ENCODE measurements at regions not wholly inside any gene's neighbourhood (a gene's known extent, or its start where the extent isn't known, plus 50 kb on each side); places are given as distances from the start of the nearest gene placed in this dataset.

DNA sequence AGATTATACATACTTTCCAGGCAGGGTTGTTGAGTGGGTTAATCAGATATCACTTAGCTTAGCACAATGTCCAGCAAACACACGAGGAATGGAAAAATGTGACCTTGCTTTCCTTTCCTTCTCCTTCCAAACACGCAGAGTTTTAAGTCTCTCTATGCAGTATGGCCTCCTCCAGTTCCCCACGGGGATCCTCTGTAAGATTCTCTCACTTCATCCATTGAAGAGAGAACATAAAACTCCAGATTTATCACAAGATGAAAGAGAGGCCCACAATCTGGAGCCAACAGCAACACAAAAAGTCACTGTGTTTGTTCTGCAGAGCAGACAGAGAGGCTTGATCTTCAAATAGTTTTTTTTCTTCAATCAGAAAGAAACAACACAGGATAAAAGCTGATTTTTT lies 336.8 kb upstream of the CLNK start:
- TF ChIP-seq, protein P1, sequence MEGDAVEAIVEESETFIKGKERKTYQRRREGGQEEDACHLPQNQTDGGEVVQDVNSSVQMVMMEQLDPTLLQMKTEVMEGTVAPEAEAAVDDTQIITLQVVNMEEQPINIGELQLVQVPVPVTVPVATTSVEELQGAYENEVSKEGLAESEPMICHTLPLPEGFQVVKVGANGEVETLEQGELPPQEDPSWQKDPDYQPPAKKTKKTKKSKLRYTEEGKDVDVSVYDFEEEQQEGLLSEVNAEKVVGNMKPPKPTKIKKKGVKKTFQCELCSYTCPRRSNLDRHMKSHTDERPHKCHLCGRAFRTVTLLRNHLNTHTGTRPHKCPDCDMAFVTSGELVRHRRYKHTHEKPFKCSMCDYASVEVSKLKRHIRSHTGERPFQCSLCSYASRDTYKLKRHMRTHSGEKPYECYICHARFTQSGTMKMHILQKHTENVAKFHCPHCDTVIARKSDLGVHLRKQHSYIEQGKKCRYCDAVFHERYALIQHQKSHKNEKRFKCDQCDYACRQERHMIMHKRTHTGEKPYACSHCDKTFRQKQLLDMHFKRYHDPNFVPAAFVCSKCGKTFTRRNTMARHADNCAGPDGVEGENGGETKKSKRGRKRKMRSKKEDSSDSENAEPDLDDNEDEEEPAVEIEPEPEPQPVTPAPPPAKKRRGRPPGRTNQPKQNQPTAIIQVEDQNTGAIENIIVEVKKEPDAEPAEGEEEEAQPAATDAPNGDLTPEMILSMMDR (IDR thresholded peaks at IDR 0.05), result no peak
- peaks cover 7% of the 10 kb centered on the region for H3K4me1 Mint-ChIP-seq
- no peaks in the 10 kb centered on the region for H3K27me3 Mint-ChIP-seq (ENCODE audit: low read depth, poor library complexity)
- no peak overlapping the region for H3K4me3 Mint-ChIP-seq
- no peaks in the 10 kb centered on the region for H3K9me3 Mint-ChIP-seq
- DNase-seq, result no peak
- H3K27ac Mint-ChIP-seq, result no peak overlapping the region
- no peaks in the 10 kb centered on the region for H3K36me3 Mint-ChIP-seq (ENCODE audit: low read depth)

DNA sequence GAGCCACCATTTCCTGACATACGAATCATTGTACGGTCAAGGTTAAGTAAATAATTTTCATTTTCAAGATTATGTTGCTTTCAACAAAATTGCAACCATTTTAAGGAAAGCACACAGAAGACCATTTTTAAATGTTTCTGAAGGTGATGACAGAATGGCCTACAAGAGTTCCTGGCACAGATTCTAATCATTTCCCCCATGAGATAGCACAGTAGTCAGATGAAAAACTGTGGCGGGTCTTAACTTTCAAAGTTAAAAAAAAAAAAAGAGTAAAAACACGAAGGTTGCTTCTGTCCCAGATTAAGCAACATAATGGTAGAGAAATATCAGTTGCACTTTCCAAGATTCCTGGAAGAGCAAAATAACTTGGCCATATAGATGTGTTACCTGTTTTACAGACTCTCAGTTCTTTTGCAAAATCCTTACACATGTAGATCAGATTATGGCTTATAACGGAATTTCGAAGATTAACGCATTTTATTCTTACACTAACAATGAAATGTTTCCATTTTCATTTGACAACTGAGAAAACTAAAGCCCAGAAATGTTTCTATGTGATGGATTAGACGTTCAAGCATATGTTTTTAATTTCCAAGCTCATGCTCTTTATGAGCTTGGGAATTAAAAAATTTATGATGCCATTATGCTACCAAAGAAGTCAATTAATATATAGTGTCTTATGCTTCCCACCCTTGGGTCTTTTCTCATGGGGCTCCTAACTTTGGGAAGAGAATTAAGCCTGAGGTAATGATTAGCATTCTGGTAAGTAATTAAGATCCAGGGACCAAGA lies 335.1 kb upstream of the CLNK start:
- H3K4me1 Mint-ChIP-seq, result peaks cover 7% of the 10 kb centered on the region
- H3K27me3 Mint-ChIP-seq (ENCODE audit: low read depth, poor library complexity), result peaks cover 3% of the 10 kb centered on the region
- no peak overlapping the region for H3K27ac Mint-ChIP-seq
- TF ChIP-seq, protein P1 (IDR thresholded peaks at IDR 0.05), result no peak
- H3K36me3 Mint-ChIP-seq (ENCODE audit: low read depth), result no peaks in the 10 kb centered on the region
- no peak overlapping the region for H3K4me3 Mint-ChIP-seq
- no peaks in the 10 kb centered on the region for H3K9me3 Mint-ChIP-seq
- DNase-seq, result no peak

DNA sequence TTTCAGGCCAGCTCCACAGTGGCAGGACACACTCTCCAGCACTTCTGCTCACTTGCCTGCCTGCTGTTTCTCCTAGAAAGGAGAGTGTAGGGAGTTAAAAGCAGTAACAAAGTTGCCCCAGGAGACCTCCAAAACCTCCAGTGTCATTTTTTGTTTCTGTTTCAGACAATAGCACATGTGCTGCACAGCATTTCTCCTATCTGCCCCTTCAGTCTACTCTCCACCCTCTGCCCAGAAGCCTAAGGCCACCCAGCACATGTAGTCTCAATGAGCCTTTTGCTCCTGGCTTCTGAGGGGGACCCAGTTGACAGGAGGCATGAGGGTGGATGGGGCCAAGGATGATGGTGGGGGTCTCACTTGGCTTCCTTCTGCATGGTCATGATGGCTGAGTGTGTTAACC lies 329.6 kb upstream of the CLNK start:
- H3K27me3 Mint-ChIP-seq (ENCODE audit: low read depth, poor library complexity), result peaks cover 6% of the 10 kb centered on the region
- H3K4me3 Mint-ChIP-seq, result no peak overlapping the region
- H3K27ac Mint-ChIP-seq, result no peak overlapping the region
- no peak for DNase-seq
- no peaks in the 10 kb centered on the region for H3K36me3 Mint-ChIP-seq (ENCODE audit: low read depth)
- H3K9me3 Mint-ChIP-seq, result no peaks in the 10 kb centered on the region
- H3K4me1 Mint-ChIP-seq, result peaks cover 9% of the 10 kb centered on the region
- TF ChIP-seq, protein P1 (IDR thresholded peaks at IDR 0.05), result no peak

DNA sequence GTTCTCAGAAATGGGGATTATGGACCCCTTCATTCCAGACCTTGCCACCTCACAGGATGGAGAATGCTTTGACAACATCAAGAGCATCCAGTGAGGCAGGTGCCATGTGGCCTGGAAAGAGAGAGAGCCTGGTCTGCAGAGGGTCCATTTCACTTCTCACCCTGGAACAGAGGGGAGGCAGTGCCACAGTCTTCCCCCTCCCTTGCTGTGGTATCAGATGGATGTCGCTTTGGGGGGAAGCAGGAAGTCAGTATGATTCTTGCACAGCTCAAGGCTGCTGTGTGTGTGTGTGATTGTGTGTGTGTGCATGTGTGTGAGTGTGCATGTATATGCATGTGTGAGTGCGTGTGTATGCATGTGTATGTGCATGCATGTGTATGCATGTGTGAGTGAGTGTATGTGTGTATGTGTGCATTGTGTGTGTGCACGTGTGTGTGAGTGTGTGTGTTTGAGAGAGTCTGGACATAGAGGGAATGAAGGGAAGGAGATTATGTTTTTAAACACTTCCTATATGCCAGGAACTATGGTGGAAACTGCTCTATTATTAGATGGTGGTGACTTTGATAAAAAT lies 328.6 kb upstream of the CLNK start:
- Mint-ChIP-seq H3K27ac (no peak overlapping the region), H3K9me3 (peaks cover 4% of the 10 kb centered on the region), H3K4me3 (no peak overlapping the region), H3K36me3 (ENCODE audit: low read depth) (no peaks in the 10 kb centered on the region), H3K27me3 (ENCODE audit: low read depth, poor library complexity) (peaks cover 6% of the 10 kb centered on the region), H3K4me1 (peaks cover 9% of the 10 kb centered on the region)
- TF ChIP-seq, protein P1 (IDR thresholded peaks at IDR 0.05), result no peak
- DNase-seq, result no peak

DNA sequence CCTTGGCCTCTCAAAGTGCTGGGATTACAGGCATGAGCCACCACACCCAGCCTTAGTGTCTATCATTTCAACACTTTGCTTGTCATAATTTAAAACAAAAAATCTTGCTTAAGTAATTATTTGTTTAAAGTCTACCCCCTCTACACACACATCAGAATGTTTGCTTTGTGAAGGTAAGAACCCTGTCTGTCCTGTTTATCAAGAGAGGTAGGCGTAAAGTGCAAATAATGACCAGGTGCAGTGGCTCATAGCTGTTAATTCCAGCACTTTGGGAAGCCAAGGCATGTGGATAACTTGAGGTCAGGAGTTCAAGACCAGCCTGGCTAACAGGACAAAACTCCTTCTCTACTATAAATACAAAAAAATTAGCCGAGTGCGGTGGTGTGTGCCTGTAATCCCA lies 326.7 kb upstream of the CLNK start:
- Mint-ChIP-seq H3K27me3 (ENCODE audit: low read depth, poor library complexity) (peaks cover 6% of the 10 kb centered on the region), H3K9me3 (peaks cover 10% of the 10 kb centered on the region), H3K36me3 (ENCODE audit: low read depth) (no peaks in the 10 kb centered on the region), H3K4me3 (no peak overlapping the region), H3K27ac (no peak overlapping the region), H3K4me1 (peaks cover 17% of the 10 kb centered on the region)
- TF ChIP-seq, protein P1 (IDR thresholded peaks at IDR 0.05), result no peak
- DNase-seq, result no peak

DNA sequence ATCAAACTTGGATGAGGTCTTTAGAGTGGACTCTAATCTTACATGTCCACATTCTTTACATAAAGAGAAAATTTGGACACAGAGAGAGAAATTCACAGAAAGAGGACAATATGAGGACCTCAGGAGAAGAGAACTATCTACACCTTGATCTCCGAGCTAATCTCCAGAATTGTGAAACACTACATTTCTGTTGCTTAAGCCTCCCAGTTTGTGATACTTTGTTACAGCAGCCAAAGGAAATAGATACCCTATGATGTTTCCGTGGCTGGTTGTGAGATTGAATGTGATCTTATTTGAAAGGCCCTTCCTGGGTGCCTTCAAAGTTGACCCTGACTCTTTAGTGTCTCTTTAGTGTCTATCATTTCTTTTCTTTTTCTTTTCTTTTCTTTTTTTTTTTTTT lies 326.1 kb upstream of the CLNK start:
- Mint-ChIP-seq H3K4me3 (no peak overlapping the region), H3K36me3 (ENCODE audit: low read depth) (no peaks in the 10 kb centered on the region), H3K27me3 (ENCODE audit: low read depth, poor library complexity) (peaks cover 6% of the 10 kb centered on the region), H3K9me3 (peaks cover 10% of the 10 kb centered on the region), H3K4me1 (peaks cover 17% of the 10 kb centered on the region), H3K27ac (no peak overlapping the region)
- TF ChIP-seq, protein P1 (IDR thresholded peaks at IDR 0.05), result no peak
- DNase-seq, result no peak
